Stomach (tissue), 8 donors: ENCODE measurements at regions not wholly inside any gene's neighbourhood (a gene's known extent, or its start where the extent isn't known, plus 50 kb on each side); places are given as distances from the start of the nearest gene placed in this dataset.

ENCODE experiments used
- DNase-seq, 2 donors: peaks; one replicate each; pipeline versions ENCODE4 v3.0.0 to v3.0.0-alpha.2; 2013 to 2019
- H3K27ac ChIP-seq, 5 donors: fragments of 200-600 bp in 4 of 5; sonication (generic) in 4 of 5; one replicate each; pipeline ENCODE4 v1.5.1; 2013 to 2019; ENCODE audit warnings: mild to moderate bottlenecking in 1 of 5, moderate library complexity in 1 of 5
- H3K27me3 ChIP-seq, 3 donors: fragments of 200-600 bp; sonication (generic); one replicate each; pipeline ENCODE4 v1.5.1; 2017 to 2019; ENCODE audit warnings: mixed run types in 1 of 3
- H3K36me3 ChIP-seq, 4 donors: fragments of 200-600 bp; sonication (generic); 1 replicate in 3 of 4; 2 replicates in 1 of 4; pipeline ENCODE4 v1.5.1; 2016 to 2019
- H3K4me1 ChIP-seq, 4 donors: fragments of 200-600 bp; sonication (generic); one replicate each; pipeline ENCODE4 v1.5.1; 2016 to 2019
- H3K4me3 ChIP-seq, 4 donors: fragments of 200-600 bp; sonication (generic) in 3 of 4; one replicate each; pipeline ENCODE4 v1.5.1; 2016 to 2019; ENCODE audit warnings: mild to moderate bottlenecking in 1 of 4
- H3K9me3 ChIP-seq, 4 donors: fragments of 200-600 bp; sonication (generic); one replicate each; pipeline ENCODE4 v1.5.1; 2016 to 2019
- CTCF ChIP-seq, 7 experiments: fragments of 450-650 bp in 4 of 7; fragments of 200-600 bp in 3 of 7; sonication (generic) in 3 of 7; IDR thresholded peaks; one replicate each; pipeline ENCODE4 v1.5.1; 2016 to 2019; ENCODE audit warnings: antibody characterized with exemption in 7 of 7, control low read depth in 2 of 7, mild to moderate bottlenecking in 1 of 7
- EP300 ChIP-seq: sonication (generic); formaldehyde crosslinking; IDR thresholded peaks from one replicate; pipeline ENCODE4 v1.6.1; 2017; ENCODE audit warnings: antibody characterized with exemption
- POLR2A ChIP-seq, 4 donors: fragments of 450-650 bp; IDR thresholded peaks; one replicate each; pipeline ENCODE4 v1.6.1; 2016; ENCODE audit warnings: antibody characterized with exemption in 4 of 4, control low read depth in 2 of 4, mild to moderate bottlenecking in 1 of 4, moderate library complexity in 1 of 4
- POLR2AphosphoS5 ChIP-seq, 3 donors: sonication (generic); formaldehyde crosslinking; IDR thresholded peaks; one replicate each; pipeline ENCODE4 v1.6.1; 2016; ENCODE audit warnings: antibody characterized with exemption in 3 of 3
- WGBS, 5 donors: extraction: QIAGEN DNeasy Blood & Tissue Kit in 3 of 5; methylation state at CpG; one replicate each; pipeline versions ENCODE4 v1.1.5 to v1.1.7; 2013 to 2018; 5-methylcytosine and 5-hydroxymethylcytosine counted together
- intact Hi-C: fragments of 100-400 bp; cut with DNase I; formaldehyde crosslinking; loops from one replicate; pipeline ENCODE4 v1.15.1; 2023; ENCODE audit warnings: low total_unique reads
- donor health status: healthy with polysubstance abuse.
- donor health status: Bipolar disorder and iron deficiency.
- donor health status: healthy.

GRCh38 chr6:167770291-167770955 lies 56.3 kb upstream of the AFDN start:
- H3K27ac ChIP-seq = no peak overlapping the region
- peaks cover 0 to 17% (median 0%) of the 10 kb centered on the region in 3 donors for H3K27me3 ChIP-seq
- TF ChIP-seq CTCF (IDR thresholded peaks at IDR 0.05) (no peak), POLR2A (IDR thresholded peaks at IDR 0.05) (no peak), EP300 (no peak)
- H3K4me3 ChIP-seq = no peak overlapping the region
- no peaks in the 10 kb centered on the region for H3K4me1 ChIP-seq
- DNase-seq = no peak
- intact Hi-C loops = no loop called here
- 83 to 88% (median 87%) methylated on average over 14 of the region's 14 CpGs for WGBS, 5 donors
- no peaks in the 10 kb centered on the region for H3K36me3 ChIP-seq
- H3K9me3 ChIP-seq = no peaks in the 10 kb centered on the region

- 95 to 98% (median 97%) methylated on average over 11 of the region's 11 CpGs for WGBS, 5 donors
- DNase-seq = no peak
- H3K27me3 ChIP-seq = no peaks in the 10 kb centered on the region
- intact Hi-C loops = no loop called here
- H3K4me3 ChIP-seq = no peak overlapping the region
- H3K27ac ChIP-seq = no peak overlapping the region
- no peak for TF ChIP-seq EP300
- TF ChIP-seq POLR2A (IDR thresholded peaks at IDR 0.05) = no peak
- TF ChIP-seq CTCF (IDR thresholded peaks at IDR 0.05) = no peak
- TF ChIP-seq POLR2AphosphoS5 (IDR thresholded peaks at IDR 0.05) = no peak
- no peaks in the 10 kb centered on the region for H3K36me3 ChIP-seq
- peaks cover 0 to 8% (median 6%) of the 10 kb centered on the region in 4 donors for H3K4me1 ChIP-seq
- H3K9me3 ChIP-seq = no peaks in the 10 kb centered on the region
Observed at GRCh38 chr6:167774881-167775280, 51.8 kb upstream of the AFDN start.

GRCh38 chr6:167776906-167777627 lies 49.6 kb upstream of the AFDN start:
- TF ChIP-seq POLR2A (IDR thresholded peaks at IDR 0.05) = no peak
- no peak for TF ChIP-seq POLR2AphosphoS5 (IDR thresholded peaks at IDR 0.05)
- TF ChIP-seq CTCF (IDR thresholded peaks at IDR 0.05) = no peak
- H3K4me3 ChIP-seq = no peak overlapping the region
- H3K9me3 ChIP-seq = no peaks in the 10 kb centered on the region
- 78 to 86% (median 82%) methylated on average over 14 of the region's 14 CpGs for WGBS, 5 donors
- peaks cover 0 to 8% (median 6%) of the 10 kb centered on the region in 4 donors for H3K4me1 ChIP-seq
- no peaks in the 10 kb centered on the region for H3K27me3 ChIP-seq
- no peak overlapping the region for H3K27ac ChIP-seq
- H3K36me3 ChIP-seq = no peaks in the 10 kb centered on the region
- DNase-seq = no peak
- intact Hi-C loops = no loop called here
